ENCODE measurements at regions not wholly inside any gene's neighbourhood (a gene's known extent, or its start where the extent isn't known, plus 50 kb on each side); places are given as distances from the start of the nearest gene placed in this dataset.
A peak's percentile ranks its signal among the peaks of the same experiment; 100 is the strongest.

- DNase-seq (ENCODE audit: low spot score), result peak; percentile 77
- Histone ChIP-seq H2AFZ (no peak overlapping the region), H3K4me2 (no peak overlapping the region), H3K9me3 (ENCODE audit: low read depth) (no peaks in the 10 kb centered on the region), H3K4me1 (ENCODE audit: insufficient read depth) (no peaks in the 10 kb centered on the region), H3K9me2 (replicated peaks; ENCODE audit: insufficient read depth) (no peaks in the 10 kb centered on the region), H3K4me3 (no peak overlapping the region), H3K36me3 (replicated peaks; ENCODE audit: insufficient read depth, low read depth) (no peaks in the 10 kb centered on the region), H3K27me3 (no peaks in the 10 kb centered on the region), H4K20me1 (ENCODE audit: insufficient read depth, poor library complexity, severe bottlenecking) (no peaks in the 10 kb centered on the region), H3K27ac (peak overlapping the region; percentile 71), H3K79me2 (no peaks in the 10 kb centered on the region)
- TF ChIP-seq EZH2 (IDR thresholded peaks at IDR 0.05; ENCODE audit: borderline replicate concordance), result no peak
- TF ChIP-seq CTCF (IDR thresholded peaks at IDR 0.05; ENCODE audit: poor library complexity), result no peak
- TF ChIP-seq EZH2phosphoT487 (IDR thresholded peaks at IDR 0.05; ENCODE audit: low read depth, severe bottlenecking, unreplicated experiment), result no peak
- 69% methylated on average over 7 of the region's 7 CpGs for WGBS (ENCODE audit: low lambda C conversion rate, missing lambda C conversion rate)
Observed at GRCh38 chr9:108691614-108692013, 164.2 kb downstream of the ACTL7B start.

GRCh38 chr9:108688676-108689075 is 167.1 kb downstream of the ACTL7B start:
- Histone ChIP-seq H3K9me3 (ENCODE audit: low read depth) (no peaks in the 10 kb centered on the region), H3K27me3 (no peaks in the 10 kb centered on the region), H3K4me2 (no peak overlapping the region), H3K9me2 (replicated peaks; ENCODE audit: insufficient read depth) (no peaks in the 10 kb centered on the region), H3K36me3 (replicated peaks; ENCODE audit: insufficient read depth, low read depth) (no peaks in the 10 kb centered on the region), H3K4me3 (no peak overlapping the region), H4K20me1 (ENCODE audit: insufficient read depth, poor library complexity, severe bottlenecking) (no peaks in the 10 kb centered on the region), H3K4me1 (ENCODE audit: insufficient read depth) (no peaks in the 10 kb centered on the region), H3K27ac (no peak overlapping the region), H2AFZ (no peak overlapping the region), H3K79me2 (no peaks in the 10 kb centered on the region)
- no peak for DNase-seq (ENCODE audit: low spot score)
- TF ChIP-seq EZH2phosphoT487 (IDR thresholded peaks at IDR 0.05; ENCODE audit: low read depth, severe bottlenecking, unreplicated experiment) (no peak), CTCF (IDR thresholded peaks at IDR 0.05; ENCODE audit: poor library complexity) (no peak), EZH2 (IDR thresholded peaks at IDR 0.05; ENCODE audit: borderline replicate concordance) (no peak)
- WGBS (ENCODE audit: low lambda C conversion rate, missing lambda C conversion rate), result 81% methylated on average over 2 of the region's 2 CpGs

- no peaks in the 10 kb centered on the region for H3K36me3 ChIP-seq (replicated peaks; ENCODE audit: insufficient read depth, low read depth)
- WGBS (ENCODE audit: low lambda C conversion rate, missing lambda C conversion rate), result 93% methylated on average over 3 of the region's 3 CpGs
- no peaks in the 10 kb centered on the region for H3K79me2 ChIP-seq
- H3K9me2 ChIP-seq (replicated peaks; ENCODE audit: insufficient read depth), result no peaks in the 10 kb centered on the region
- H3K9me3 ChIP-seq (ENCODE audit: low read depth), result no peaks in the 10 kb centered on the region
- no peak for TF ChIP-seq EZH2 (IDR thresholded peaks at IDR 0.05; ENCODE audit: borderline replicate concordance)
- TF ChIP-seq CTCF (IDR thresholded peaks at IDR 0.05; ENCODE audit: poor library complexity), result no peak
- TF ChIP-seq EZH2phosphoT487 (IDR thresholded peaks at IDR 0.05; ENCODE audit: low read depth, severe bottlenecking, unreplicated experiment), result no peak
- H2AFZ ChIP-seq, result no peak overlapping the region
- no peak for DNase-seq (ENCODE audit: low spot score)
- H3K4me3 ChIP-seq, result no peak overlapping the region
- no peaks in the 10 kb centered on the region for H3K4me1 ChIP-seq (ENCODE audit: insufficient read depth)
- H3K27me3 ChIP-seq, result no peaks in the 10 kb centered on the region
- no peak overlapping the region for H3K4me2 ChIP-seq
- H4K20me1 ChIP-seq (ENCODE audit: insufficient read depth, poor library complexity, severe bottlenecking), result no peaks in the 10 kb centered on the region
- no peak overlapping the region for H3K27ac ChIP-seq
Observed at GRCh38 chr9:108688051-108688450, 167.7 kb downstream of the ACTL7B start.
